GM21786 (cell line): ENCODE measurements at regions not wholly inside any gene's neighbourhood (a gene's known extent, or its start where the extent isn't known, plus 50 kb on each side); places are given as distances from the start of the nearest gene placed in this dataset.

Experiments used
- ATAC-seq: cut with Tn5 transposase; IDR thresholded peaks from one replicate; pipeline ENCODE4 v1.9.1; 2021; ENCODE audit not compliant: unreplicated experiment

DNA sequence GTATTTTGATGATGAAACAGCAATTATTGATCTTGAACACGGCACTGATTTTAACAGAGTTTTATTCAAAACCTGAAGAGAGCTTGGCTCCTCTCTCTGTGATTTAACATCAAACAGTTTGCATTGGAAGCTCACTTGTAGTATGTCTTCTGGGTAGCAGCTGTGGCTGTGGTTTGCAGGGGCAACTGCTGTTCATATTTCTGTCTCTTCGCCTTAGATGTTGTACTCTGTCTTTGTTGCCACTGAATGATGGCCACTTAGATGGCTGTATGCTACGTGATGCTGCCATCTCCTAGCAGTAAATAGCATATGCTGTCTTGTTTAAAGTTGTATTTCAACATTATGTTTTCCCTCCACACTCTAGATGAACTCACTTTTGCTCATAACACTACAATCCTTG lies 1743.0 kb upstream of the TENM3 start:
- ATAC-seq, result no peak

DNA sequence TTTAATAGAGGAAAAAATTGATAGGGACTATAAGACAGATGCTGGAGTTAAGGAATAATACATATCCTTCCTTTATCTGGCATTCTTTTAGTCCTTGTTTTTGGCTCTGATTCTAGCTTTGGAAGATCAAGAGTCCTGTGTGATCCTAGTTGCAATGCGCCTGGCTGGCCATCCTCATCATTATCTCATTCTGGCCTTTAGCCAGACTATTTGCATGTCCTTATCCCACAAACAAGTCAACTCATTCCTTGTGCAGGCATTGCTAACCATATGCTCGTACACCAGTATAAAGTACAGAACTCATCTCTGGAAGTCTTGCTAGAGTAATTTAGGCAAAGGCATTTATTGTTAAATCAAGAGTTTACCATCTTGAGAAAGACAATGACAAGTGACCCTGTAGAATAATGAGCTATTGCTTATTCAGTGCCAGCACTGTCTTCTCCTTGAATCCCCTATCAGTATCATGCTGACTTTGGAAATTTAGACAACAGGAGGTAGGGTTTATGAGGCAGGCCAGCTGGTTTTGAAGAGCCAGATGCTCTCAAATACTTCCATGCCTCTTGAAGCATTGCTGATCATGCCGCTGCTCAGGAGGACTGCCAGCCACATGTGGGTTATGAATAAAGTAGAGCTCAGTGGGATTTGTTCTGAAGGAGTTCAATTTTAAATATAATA lies 1730.3 kb upstream of the TENM3 start:
- no peak for ATAC-seq

DNA sequence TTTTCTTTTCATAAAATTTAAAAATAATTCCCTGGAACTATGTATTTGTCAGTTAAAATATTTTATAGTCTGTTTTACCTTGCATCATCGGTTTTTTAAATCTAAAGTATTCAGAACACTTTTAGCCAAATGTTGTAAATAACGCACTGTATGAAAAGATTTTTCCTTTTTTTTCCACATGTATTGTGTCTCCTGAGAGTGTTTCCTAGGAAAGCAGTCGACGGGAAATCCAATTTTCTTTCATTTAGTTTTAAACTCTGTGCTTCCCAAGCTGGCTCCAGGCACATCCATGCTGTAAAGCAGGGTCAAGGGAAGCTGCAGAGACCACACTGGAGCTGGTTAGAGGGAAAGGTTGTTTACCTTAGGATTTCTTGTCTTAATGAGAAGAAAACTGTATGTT lies 1724.3 kb upstream of the TENM3 start:
- ATAC-seq, result no peak

DNA sequence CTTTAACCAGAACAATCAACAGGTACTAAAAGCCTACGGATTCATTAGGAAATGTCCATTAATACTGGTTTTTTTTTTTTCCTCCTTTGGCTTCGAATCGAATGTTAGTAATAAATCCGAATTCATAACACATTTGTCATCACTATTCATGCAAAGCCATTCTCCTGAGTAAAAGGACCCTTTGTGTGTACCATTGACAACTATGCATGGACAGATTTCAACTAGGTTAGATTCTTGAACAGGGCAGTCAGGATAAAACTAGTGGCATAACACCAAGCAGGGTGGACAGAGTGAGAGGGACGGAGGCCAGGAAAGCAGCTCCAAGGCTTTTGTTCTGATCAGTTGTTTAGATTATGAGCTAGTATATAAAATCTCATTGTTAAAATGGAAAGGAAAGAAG lies 1722.0 kb upstream of the TENM3 start:
- no peak for ATAC-seq

DNA sequence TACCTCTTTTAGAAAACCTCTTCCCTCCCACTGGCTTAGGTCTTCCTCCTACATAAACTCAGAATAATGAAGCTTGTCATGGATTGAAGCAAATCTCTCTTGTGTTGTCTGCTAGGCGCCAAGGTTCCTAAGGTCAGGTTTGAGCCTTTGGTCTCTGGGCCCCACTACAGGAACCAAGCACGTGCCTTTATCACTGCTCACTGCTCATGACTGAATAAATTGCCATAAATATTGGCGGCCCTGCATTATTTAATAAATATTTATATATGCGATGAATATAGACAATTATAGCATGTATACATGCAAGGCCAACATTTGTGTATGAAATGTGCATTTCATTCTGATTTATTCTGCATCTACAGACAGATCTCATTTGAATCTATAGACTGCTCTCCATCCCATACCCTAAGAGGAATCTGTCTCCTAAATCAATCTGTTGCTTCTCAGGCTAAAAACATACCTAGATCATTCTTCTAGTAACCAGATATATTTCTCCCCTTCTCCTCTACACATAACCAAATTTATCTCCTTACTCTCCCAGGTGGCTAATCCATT lies 1717.6 kb upstream of the TENM3 start:
- no peak for ATAC-seq

DNA sequence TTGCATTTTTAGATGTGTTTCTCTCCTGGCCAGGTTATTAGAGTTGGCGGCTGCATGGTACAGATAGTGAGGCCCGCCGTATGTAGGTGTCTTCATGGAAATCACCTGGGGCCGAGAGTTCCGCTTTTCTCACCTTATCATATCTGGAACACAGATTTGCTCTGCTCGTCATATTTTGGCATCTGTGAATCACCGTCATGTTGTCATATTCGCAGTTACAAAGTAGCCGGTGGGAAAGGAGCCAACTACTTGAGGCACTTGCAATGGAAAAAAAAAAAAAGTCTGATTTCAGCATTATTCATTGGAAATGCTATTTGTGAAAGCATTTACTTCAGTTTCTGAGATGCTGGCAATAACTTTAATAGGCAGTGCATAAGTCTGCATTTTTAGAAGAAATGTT lies 1715.2 kb upstream of the TENM3 start:
- ATAC-seq, result no peak

DNA sequence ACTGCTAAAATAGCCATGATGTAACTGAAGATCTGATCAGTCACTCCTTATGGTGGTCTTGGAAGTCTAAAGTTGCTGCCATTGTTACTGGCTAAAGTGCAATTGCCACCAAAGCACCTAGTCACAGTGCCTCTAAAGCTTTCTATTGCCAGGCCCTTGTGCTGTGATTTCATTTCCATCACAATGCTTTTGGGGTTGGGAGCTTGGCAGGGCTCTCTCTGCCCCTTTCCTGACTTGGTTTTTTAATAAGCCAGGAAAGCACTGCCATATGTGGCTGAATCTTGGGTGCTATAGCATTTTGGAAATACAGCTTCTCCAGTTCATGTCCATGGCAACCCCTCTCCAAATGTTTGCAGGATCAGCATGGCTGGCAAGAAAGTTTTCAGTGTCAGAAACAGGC lies 1712.4 kb upstream of the TENM3 start:
- ATAC-seq, result no peak

DNA sequence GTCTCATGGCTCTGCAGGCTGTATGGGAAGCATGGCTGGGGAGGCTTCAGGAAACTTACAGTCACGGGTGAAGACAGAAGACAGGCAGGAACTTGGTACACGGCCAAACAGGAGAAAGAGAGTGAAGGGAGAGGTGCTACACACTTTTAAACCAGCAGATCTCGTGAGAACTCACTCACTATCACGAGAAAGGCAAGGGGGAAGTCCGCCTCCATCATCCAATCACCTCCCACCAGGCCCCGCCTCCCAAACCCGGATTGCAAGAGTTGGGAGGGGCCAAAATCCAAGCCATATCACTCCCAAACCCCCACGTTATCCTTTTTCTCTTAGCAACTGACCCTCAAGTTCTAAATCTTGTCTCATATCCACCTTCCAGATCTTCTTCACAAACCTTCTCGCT lies 1710.5 kb upstream of the TENM3 start:
- ATAC-seq, result no peak

DNA sequence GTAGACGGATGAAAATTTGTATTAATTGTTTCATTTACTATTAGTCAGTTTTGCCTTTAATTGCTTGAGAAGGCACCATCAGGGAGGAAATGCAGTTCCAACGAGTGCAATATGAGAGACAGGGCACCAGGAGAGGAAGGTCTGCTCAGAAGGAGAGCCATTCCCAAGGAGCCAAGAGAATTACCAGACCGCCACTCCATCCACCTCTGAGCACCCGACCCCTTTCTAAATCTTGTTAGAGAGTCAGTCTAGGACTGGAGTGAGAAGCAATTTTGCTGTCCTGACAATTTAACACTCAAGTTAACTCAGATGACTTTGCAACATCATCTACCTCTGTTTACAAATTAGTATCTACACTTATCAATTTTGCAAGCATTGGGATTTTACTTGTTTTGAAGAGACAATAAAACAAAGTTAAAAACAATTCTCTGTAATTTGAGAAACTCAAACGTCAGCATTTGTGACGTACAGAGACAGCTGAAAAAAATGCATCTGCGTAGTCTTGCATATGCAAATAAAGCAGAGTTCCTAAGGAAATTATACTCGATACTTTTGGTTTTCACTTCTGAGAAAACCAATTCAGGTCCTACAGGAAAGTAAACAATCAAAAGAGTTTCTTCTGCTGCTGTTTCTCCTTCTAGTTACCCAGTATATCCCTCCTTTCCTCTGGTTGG lies 1704.7 kb upstream of the TENM3 start:
- no peak for ATAC-seq

DNA sequence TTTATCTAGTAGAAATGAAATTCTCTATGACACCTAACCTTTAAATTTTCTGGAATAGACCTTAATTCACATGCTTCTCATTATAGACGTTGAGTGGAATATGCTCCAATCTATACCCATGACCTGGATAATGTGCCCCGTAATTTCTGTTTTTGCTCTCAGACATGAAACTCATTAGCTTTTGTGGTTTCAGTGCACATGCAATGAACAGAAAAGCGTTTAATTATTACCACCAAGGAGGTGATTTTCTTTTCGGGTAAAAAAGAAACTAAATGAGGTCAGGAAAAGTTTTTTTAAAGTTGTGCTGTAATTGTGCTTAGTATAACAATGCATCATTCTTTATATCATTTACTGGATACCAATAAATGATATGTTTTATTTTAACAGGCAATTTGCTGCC lies 1703.9 kb upstream of the TENM3 start:
- peak; percentile 55 for ATAC-seq

DNA sequence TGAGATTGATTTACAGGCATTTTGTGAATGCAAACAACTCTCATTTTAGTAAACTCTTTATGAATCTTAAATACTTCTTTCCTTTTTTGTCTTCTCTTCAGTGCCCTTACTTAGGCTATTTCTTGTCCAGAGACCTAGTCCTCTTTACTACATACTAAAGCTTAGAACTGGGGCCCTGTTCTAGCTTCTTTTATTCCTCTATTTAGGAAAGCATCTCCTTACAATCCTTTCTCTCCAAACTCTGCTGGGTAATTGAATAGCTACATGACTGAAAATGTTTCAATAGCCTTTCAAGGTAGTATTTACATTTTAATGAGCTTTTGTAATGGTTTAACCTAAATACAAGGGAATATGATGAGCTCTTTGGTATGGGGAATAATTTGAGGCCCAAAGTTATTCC lies 1701.5 kb upstream of the TENM3 start:
- ATAC-seq, result no peak

DNA sequence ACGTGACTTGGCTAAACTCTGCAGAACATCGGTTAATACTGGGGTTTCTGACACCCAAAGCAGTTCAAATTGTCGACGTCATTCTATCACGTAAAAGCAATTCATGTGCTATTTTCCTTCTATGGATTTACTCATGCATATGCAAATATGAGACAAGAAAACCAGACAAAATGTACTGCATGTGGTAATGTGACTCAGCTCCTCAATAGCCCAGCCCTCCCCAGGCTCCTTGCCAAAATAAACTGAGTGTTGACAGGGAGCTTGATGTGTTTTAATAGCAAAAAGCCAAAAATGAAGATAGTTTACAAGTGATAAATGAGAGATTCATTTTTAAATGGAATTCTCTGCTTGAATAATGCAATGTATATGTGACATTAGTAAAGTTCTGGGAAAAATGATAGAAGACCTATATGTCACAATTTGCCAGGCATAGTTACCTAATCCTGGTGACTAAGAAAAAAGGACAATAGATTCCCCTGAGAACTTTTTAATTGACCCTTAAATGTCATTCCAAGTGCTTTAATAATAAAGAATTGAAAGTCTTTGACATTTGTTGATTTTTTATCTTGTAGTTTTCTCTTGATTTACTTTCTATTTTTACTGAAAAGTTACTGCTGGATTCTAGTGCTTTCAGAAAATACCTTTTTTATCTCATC lies 1700.6 kb upstream of the TENM3 start:
- no peak for ATAC-seq

DNA sequence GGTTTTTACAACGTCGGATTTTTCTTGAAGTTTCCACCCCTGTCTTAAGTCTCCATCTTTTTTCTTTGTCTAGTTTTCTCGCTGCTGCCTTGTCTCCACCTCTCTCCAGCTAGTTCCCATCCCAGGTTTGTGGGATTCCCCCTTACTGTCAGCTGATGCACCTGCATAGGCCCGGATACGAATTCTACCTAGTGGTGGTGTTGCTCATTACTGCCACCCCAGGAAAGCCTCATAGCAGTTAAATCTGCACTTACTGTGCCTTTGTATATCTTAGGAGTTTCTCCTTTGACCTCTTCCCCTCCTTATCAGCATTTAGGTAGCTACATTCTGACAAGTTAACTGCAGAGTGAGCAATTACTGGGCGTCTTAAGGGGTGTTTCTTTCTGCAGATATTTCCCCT lies 1693.1 kb upstream of the TENM3 start:
- no peak for ATAC-seq

DNA sequence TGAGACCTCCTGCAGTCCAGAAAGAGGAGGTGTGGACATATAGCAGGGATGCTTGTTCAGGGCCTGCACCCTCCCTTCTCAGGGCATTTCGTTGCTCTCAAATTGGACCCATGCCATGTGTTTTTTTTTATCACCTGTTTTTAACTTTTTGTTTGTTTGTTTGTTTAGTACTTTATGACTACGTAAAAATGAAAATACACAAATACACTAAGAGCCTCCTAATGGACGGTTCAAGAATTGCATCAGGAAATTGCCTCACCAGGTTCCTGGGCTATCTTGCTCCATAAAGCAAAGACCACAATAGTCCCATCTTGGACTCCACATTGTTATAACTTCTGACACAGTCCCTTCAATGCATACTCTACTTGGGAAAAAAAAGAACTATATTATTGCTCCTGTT lies 1685.9 kb upstream of the TENM3 start:
- peak; percentile 47 for ATAC-seq

DNA sequence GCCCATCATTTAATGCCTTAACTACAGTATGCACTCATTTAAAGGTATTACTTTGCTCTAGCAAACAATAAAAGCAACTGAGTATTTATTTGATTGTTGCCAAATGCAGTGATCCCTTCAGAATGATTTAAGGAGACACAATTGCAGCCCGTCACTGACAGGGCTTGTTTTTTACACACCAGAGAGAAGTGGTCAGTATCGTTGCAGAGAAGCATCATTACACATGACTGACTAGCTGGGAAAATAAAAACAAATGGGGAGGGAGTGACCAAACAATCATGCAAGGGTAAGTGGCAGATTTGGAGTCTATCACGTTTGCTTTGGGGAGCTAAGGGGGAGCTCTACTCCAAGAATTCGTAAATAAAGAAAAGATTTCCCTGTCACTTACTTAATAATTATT lies 1685.3 kb upstream of the TENM3 start:
- no peak for ATAC-seq

DNA sequence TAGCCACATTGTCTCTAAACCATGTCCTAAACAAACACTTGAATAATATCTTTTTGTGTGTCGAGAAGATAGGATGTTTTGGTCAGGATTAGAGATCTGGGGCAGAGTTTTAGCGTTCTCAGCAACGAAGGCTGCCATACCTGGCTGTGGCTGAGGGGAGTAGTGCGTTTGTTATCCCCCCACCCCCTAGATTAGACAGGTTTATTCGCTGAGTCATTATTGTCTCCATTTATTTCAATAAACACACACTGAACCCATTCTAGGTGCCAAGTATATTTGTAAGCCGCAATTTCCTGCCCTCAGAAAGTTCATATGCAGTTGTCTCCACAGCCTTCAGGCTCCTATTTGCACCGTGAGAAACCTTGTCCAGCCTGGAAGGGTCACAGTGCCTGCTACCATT lies 1684.8 kb upstream of the TENM3 start:
- no peak for ATAC-seq

DNA sequence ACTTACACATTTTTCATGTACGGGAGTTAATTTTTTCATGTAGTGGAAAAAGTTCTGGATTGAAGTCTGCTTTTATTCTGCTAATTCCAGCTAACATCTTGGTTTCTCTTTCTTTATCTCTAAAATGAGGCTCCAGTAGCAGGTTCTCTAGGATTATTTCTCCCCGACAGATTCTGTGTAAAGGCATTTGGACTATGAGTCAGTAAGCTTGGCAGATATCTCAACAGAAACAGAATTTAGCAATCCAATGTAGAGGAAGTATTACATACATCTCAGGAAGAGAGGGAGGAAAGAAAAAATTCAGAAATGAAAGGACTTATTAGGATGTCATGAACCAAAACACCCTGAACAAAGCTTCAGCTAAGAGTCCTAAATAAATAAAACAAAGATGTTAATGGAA lies 1682.3 kb upstream of the TENM3 start:
- ATAC-seq, result no peak

DNA sequence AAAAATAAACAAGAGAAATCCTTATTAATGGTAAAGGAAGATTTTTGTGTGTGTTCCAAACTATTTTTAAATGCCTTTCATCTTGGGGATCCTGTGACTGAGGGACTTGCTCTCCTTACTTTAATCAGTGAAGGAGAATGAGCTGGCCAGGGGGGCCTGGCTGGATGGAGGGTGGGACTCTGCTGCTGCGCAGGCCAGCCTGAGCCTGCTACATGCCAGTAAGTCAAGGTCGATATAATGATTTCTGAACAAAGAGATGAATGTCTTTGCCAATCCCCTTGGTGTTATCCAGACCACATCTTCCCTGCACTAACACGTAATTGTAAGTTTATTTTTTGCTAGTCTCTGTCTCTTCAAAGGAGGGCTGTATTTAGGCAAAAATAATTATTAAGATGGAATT lies 1679.2 kb upstream of the TENM3 start:
- ATAC-seq, result no peak

DNA sequence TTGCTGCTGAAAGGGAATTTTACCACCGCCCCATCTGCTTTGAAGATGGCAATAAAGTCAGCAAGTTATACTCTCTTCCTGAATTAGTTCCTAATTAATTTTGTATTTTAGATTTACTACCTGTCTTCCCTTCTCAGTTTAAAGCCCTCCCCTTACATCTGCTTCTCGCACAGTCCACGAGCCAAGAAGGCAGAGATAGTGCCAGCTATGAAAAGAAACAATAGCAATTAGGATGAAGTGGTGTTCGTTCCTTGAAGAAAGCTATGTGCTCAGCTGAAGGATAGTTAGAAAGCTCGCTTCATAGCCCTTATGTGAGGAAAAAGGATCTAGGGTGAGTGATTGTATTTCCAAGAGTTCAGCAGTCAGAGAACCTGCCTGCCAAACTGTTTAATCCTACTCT lies 1678.8 kb upstream of the TENM3 start:
- ATAC-seq, result no peak

DNA sequence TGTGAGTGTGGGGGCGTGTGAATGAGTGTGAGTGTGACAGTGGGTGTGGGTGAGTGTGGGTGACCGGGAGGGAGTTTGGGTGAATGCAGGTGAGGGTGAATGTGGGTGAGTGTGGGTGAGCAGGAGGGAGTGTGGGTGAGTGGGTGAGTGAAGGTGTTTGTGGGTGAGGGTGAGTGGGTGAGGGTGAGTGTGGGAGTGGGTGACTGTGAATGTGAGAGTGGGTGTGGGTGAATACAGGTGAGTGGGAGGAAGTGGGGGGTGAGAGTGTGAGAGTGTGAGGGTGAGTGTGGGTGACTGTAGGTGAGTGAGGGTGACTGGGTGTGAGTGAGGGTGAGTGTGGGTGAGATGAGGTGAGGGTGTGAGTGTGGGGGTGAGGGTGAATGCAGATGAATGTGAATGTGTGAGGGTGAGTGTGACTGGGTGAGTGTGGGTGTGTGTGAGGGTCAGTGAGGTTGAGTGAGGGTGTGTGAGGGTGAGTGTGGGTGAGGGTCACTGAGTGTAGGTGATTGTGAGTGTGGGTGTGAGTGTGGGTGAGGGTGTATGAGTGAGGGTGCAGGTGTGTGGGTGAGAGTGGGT lies 1677.3 kb upstream of the TENM3 start:
- no peak for ATAC-seq

DNA sequence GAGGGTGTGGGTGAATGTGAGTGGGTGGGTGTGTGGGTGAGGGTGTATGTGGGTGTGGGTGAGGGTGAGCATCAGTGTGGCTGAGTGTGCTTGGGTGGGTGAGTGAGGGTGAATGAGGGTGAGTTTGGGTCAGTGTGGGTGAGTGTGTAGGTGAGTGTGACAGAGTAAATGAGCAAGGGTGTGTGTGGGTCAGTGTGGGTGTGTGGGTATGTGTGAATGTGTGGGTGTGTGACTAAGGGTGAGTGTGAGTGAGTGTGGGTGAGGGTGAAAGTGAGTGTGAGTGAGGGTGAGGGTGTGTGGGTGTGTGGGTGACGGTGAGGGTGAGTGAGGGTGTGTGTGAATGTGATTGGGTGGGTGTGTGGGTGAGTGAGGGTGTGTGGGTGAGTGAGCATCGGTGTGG lies 1676.7 kb upstream of the TENM3 start:
- no peak for ATAC-seq

DNA sequence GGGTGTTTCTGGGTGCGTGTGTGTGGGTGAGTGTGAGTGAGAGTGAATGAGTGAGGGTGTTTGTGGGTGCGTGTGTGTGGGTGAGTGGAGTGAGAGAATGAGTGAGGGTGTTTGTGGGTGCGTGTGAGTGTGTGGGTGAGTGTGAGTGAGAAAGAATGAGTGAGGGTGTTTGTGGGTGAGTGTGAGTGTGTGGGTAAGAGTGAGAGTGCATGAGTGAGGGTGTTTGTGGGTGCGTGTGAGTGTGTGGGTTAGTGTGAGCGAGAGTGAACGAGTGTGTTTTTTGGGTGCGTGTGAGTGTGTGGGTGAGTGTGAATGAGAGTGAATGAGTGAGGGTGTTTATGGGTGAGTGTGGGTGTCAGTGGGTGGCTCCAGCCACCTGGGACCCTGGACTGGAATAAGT lies 1676.1 kb upstream of the TENM3 start:
- ATAC-seq, result no peak
